ENCODE measurements at regions not wholly inside any gene's neighbourhood (a gene's known extent, or its start where the extent isn't known, plus 50 kb on each side); places are given as distances from the start of the nearest gene placed in this dataset.

DNA sequence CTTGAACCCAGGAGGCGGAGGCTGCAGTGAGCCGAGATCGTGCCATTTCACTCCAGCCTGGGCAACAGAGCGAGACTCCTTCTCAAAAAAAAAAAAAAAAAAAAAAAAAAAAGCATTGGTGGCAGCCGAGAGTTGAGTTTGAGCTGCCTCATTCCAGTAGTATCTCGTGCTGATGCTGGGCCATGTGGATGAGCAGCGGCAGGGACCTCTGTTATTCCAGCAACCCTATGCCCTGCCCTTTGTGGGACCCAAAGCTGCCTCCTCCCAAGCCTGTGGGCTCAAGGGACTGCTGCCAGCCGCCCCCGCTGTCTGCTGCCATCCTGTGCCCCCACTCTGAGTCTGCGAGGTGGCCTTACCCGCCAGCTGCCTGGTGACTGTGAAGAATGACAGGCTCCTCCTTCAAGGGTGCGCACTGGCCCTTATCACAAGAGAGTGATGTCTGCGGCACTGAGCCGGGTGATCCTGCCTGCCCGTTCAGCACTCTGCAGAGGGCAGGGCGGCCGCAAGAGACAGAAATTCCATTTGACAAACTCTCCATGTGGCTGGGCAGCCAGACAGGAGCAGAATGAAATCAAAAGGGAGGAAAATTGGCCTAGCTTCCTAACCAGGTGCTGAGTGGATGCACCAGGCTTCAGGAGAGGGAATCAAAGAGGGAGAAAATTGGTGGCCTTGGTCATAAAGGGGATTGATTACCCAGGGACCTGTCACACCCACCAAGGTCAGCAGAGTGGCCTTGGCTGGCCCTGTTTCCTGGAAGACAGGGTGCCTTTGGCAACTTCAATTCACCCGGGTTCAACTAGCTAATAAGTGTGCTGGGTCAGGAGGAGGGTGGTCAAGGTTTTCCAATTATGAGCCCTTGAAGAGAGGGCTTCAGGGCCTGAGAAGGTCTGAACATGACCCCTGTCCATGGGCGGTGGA, 65.3 kb upstream of the ZMIZ1 start:
- no peak overlapping the region for H2AFZ ChIP-seq (ENCODE audit: low read length)
- CTCF ChIA-PET (ENCODE audit: unreplicated experiment): no interaction called here
- TF ChIP-seq EZH2phosphoT487 (IDR thresholded peaks at IDR 0.05; ENCODE audit: borderline replicate concordance, low read depth, low read length): no peak
- DNase-seq (ENCODE audit: low spot score): no peak
- H3K27ac ChIP-seq (ENCODE audit: low read depth, low read length, poor library complexity, severe bottlenecking): no peak overlapping the region
- no peaks in the 10 kb centered on the region for H4K20me1 ChIP-seq (ENCODE audit: insufficient read depth, low read length)
- no peak overlapping the region for H3K4me3 ChIP-seq (ENCODE audit: low read depth, low read length, poor library complexity, severe bottlenecking)
- POLR2A ChIA-PET: interaction anchor here (0.8 kb wide), 1 partner anchor 19 kb away, joined by 3 read pairs; no protein-coding TSS in a partner anchor
- no TSS peak for BruUV-seq (replicated peaks)
- intact Hi-C loops (cut with micrococcal nuclease; ENCODE audit: unreplicated experiment): no loop called here
- H3K9me2 ChIP-seq (ENCODE audit: insufficient read depth, low read length): no peaks in the 10 kb centered on the region
- H3K9me3 ChIP-seq (ENCODE audit: low read length): no peaks in the 10 kb centered on the region
- no peaks in the 10 kb centered on the region for H3K79me2 ChIP-seq (ENCODE audit: insufficient read depth, low read depth, low read length)
- no peak overlapping the region for H3K4me2 ChIP-seq (ENCODE audit: low read length)
- H3K36me3 ChIP-seq (ENCODE audit: insufficient read depth, low read length): no peaks in the 10 kb centered on the region
- peaks cover 6% of the 10 kb centered on the region for H3K4me1 ChIP-seq (ENCODE audit: insufficient read depth, low read length, poor library complexity, severe bottlenecking)

DNA sequence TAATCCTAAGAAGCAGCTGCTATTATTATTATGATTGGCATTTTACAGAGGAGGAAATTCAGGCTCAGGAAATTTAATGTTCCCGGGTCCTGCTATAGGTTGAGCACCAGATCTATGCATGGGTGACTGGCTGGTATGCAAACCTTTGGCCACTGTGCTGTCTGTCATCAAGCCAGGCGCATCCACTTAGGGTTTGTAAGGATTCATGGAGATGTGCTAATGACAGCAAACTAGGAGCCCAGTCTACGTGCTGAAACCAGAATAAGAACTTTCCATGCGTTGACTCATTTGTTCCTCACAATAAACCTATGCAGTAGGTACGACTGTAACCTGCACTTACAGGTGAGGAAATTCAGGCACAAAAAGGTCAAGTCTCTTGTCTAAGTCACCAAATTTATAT, 64.5 kb upstream of the ZMIZ1 start:
- no peak for TF ChIP-seq CTCF (conservative IDR thresholded peaks at IDR 0.05; ENCODE audit: low read length)
- TF ChIP-seq EZH2phosphoT487 (IDR thresholded peaks at IDR 0.05; ENCODE audit: borderline replicate concordance, low read depth, low read length): no peak
- H3K79me2 ChIP-seq (ENCODE audit: insufficient read depth, low read depth, low read length): no peaks in the 10 kb centered on the region
- no peak for DNase-seq (ENCODE audit: low spot score)
- no peaks in the 10 kb centered on the region for H3K9me3 ChIP-seq (ENCODE audit: low read length)
- H3K4me2 ChIP-seq (ENCODE audit: low read length): no peak overlapping the region
- no peak overlapping the region for H3K27ac ChIP-seq (ENCODE audit: low read depth, low read length, poor library complexity, severe bottlenecking)
- peaks cover 6% of the 10 kb centered on the region for H3K4me1 ChIP-seq (ENCODE audit: insufficient read depth, low read length, poor library complexity, severe bottlenecking)
- intact Hi-C loops (cut with micrococcal nuclease; ENCODE audit: unreplicated experiment): no loop called here
- no peaks in the 10 kb centered on the region for H4K20me1 ChIP-seq (ENCODE audit: insufficient read depth, low read length)
- no peak overlapping the region for H2AFZ ChIP-seq (ENCODE audit: low read length)
- H3K36me3 ChIP-seq (ENCODE audit: insufficient read depth, low read length): no peaks in the 10 kb centered on the region
- no TSS peak for BruUV-seq (replicated peaks)
- H3K4me3 ChIP-seq (ENCODE audit: low read depth, low read length, poor library complexity, severe bottlenecking): no peak overlapping the region
- POLR2A ChIA-PET: interaction anchor here (0.5 kb wide), 1 partner anchor 346 kb away, joined by 3 read pairs; no protein-coding TSS in a partner anchor
- CTCF ChIA-PET (ENCODE audit: unreplicated experiment): no interaction called here
- H3K9me2 ChIP-seq (ENCODE audit: insufficient read depth, low read length): no peaks in the 10 kb centered on the region

DNA sequence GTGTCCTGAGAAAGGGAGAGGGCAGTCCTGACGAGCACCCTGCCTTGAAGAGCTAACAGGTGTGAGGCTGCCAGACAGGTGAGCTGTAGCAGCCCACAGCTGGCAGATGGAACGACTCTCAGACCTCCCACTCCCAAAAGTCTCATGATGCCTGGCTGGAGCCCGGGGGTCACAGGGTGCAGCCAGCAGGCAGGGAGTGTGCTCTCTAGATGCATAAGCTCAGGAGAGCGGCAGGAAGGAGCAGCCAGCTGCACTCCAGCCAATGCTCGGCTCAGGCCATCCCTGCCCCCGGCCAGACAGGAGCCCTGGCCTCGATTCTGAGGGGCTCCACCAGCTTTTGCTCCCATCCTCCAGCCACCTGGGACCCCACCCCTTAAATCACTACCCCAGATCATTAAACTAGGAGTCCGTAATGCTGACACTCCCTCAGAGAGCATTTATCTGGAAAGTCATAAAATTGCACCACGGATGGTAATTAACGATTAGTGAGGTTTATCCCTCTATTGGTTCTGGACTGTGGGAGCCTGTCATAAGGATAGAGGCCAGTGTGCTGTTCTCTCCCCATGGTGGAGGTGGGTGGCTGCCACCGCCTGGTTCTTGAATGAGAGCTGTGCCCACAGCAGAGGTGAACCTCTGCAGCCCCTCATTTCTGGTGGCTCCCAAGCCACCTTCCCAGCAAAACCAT, 63.5 kb upstream of the ZMIZ1 start:
- intact Hi-C loops (cut with micrococcal nuclease; ENCODE audit: unreplicated experiment): no loop called here
- Histone ChIP-seq H4K20me1 (ENCODE audit: insufficient read depth, low read length) (no peaks in the 10 kb centered on the region), H3K27ac (ENCODE audit: low read depth, low read length, poor library complexity, severe bottlenecking) (no peak overlapping the region), H3K79me2 (ENCODE audit: insufficient read depth, low read depth, low read length) (no peaks in the 10 kb centered on the region), H3K4me2 (ENCODE audit: low read length) (no peak overlapping the region), H3K4me1 (ENCODE audit: insufficient read depth, low read length, poor library complexity, severe bottlenecking) (peaks cover 6% of the 10 kb centered on the region), H3K4me3 (ENCODE audit: low read depth, low read length, poor library complexity, severe bottlenecking) (no peak overlapping the region), H3K9me2 (ENCODE audit: insufficient read depth, low read length) (no peaks in the 10 kb centered on the region), H2AFZ (ENCODE audit: low read length) (no peak overlapping the region), H3K9me3 (ENCODE audit: low read length) (no peaks in the 10 kb centered on the region), H3K36me3 (ENCODE audit: insufficient read depth, low read length) (no peaks in the 10 kb centered on the region)
- POLR2A ChIA-PET: interaction anchor here (0.6 kb wide), 1 partner anchor 21 kb away, joined by 3 read pairs; no protein-coding TSS in a partner anchor
- BruUV-seq (replicated peaks): no TSS peak
- TF ChIP-seq EZH2phosphoT487 (IDR thresholded peaks at IDR 0.05; ENCODE audit: borderline replicate concordance, low read depth, low read length): no peak
- TF ChIP-seq CTCF (conservative IDR thresholded peaks at IDR 0.05; ENCODE audit: low read length): no peak
- CTCF ChIA-PET (ENCODE audit: unreplicated experiment): interaction anchor here (0.6 kb wide), 1 partner anchor 18 kb away, joined by 4 read pairs; no protein-coding TSS in a partner anchor
- no peak for DNase-seq (ENCODE audit: low spot score)

All from OCI-LY7 (cell line).